Brain microvascular endothelial cell (primary cell): ENCODE measurements at regions not wholly inside any gene's neighbourhood (a gene's known extent, or its start where the extent isn't known, plus 50 kb on each side); places are given as distances from the start of the nearest gene placed in this dataset.

Experiments
- DNase-seq: peaks from one replicate; pipeline ENCODE4 v3.0.0-alpha.2; 2020
- H3K27ac ChIP-seq: fragments of 250-450 bp; sonication (Bioruptor Pico); 2 replicates; pipeline ENCODE4 v1.5.1; 2020; ENCODE audit warnings: mild to moderate bottlenecking, moderate library complexity
- H3K27me3 ChIP-seq: fragments of 250-450 bp; sonication (Bioruptor Pico); replicated peaks from 2 replicates; pipeline ENCODE4 v1.5.1; 2020; ENCODE audit warnings: mild to moderate bottlenecking
- H3K36me3 ChIP-seq: fragments of 250-450 bp; sonication (Bioruptor Pico); replicated peaks from 2 replicates; pipeline ENCODE4 v1.5.1; 2020; ENCODE audit warnings: mild to moderate bottlenecking
- H3K4me3 ChIP-seq: 2 replicates; pipeline ENCODE4 v1.5.1; 2011; ENCODE audit warnings: low read depth, mild to moderate bottlenecking, control low read depth, low read length, moderate library complexity
- in situ Hi-C: cut with HindIII; loops from 2 replicates; pipeline ENCODE4 v1.10.0; 2017; ENCODE audit warnings: low sequenced_read_pairs, low pct_ligation_motif_present
- TF ChIP-seq, protein P1 (sequence below): IDR thresholded peaks from 2 replicates; pipeline ENCODE4 v1.5.1; 2011; ENCODE audit warnings: low read depth, mild to moderate bottlenecking, moderate library complexity, low read length, control low read depth, inconsistent platforms; ENCODE audit errors: missing control alignments

DNA sequence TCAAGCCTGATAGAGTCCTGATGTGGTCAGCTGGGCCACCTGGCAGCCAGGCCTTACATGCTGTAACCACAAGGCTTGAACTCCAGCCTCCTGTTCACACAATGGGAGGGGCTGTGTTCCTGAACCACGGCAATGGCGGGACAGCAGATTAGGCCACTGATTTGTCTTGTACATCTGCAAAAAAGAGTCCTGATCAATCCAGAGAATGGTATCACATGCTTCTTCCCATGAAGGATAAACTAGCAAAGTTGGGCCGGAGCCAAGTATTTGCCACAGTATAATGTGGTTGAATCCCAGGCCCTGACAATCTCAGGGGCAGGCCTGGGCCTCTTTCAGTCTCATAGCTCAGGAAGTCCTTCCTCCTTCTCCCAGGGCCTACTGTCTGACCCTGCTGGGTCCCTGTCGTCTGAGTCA, 2182.5 kb upstream of the AGA start:
- peak overlapping the region; percentile 99 for H3K27ac ChIP-seq
- H3K4me3 ChIP-seq, result no peak overlapping the region
- H3K27me3 ChIP-seq, result no peaks in the 10 kb centered on the region
- TF ChIP-seq, protein P1, sequence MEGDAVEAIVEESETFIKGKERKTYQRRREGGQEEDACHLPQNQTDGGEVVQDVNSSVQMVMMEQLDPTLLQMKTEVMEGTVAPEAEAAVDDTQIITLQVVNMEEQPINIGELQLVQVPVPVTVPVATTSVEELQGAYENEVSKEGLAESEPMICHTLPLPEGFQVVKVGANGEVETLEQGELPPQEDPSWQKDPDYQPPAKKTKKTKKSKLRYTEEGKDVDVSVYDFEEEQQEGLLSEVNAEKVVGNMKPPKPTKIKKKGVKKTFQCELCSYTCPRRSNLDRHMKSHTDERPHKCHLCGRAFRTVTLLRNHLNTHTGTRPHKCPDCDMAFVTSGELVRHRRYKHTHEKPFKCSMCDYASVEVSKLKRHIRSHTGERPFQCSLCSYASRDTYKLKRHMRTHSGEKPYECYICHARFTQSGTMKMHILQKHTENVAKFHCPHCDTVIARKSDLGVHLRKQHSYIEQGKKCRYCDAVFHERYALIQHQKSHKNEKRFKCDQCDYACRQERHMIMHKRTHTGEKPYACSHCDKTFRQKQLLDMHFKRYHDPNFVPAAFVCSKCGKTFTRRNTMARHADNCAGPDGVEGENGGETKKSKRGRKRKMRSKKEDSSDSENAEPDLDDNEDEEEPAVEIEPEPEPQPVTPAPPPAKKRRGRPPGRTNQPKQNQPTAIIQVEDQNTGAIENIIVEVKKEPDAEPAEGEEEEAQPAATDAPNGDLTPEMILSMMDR, result no peak
- in situ Hi-C loops, result no loop called here
- DNase-seq, result peak; percentile 89
- H3K36me3 ChIP-seq, result no peaks in the 10 kb centered on the region

DNA sequence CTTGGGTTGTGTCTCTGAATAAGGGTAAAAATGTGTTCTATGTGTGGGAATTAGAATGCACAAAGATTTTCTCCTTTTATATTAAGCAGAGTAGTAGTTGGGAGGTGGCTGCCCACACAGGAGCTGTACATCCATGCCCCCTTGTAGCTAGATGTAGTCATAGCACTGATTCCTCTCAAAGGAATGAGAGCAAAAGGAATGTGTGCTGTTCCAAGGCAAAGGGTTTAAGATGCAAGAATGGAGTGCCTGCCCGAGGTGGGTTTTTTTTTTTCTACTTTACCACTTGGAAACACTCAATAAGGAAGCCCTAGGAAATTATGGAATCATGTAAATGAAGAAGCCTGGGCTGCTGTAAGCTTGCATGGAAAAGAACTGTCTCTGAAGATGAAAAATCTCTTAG, 2183.2 kb upstream of the AGA start:
- peak; percentile 77 for DNase-seq
- H3K27ac ChIP-seq, result peak overlapping the region; percentile 99
- H3K27me3 ChIP-seq, result no peaks in the 10 kb centered on the region
- H3K4me3 ChIP-seq, result no peak overlapping the region
- no peaks in the 10 kb centered on the region for H3K36me3 ChIP-seq
- TF ChIP-seq, protein P1, result peak; percentile 50
- in situ Hi-C loops, result no loop called here

DNA sequence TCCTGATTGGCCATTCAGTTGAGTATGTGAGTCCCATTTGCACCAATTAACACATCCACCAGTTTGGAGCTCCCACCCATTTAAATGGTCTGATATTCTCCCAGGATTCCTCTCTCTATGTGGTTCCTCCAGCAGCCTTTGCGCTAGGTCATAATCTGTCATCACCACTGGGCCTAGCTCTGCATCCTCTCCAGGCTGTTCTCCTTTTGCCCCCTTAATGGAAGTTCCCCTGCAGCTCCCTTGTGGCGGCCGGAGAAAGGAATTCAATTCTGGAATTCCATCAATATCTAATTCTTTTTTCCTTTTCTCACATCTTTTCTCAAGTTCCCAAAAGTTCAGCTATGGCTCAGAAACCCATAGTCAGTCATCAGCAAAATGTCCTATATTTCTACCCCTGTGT, 2184.4 kb upstream of the AGA start:
- Histone ChIP-seq H3K4me3 (no peak overlapping the region), H3K27me3 (no peaks in the 10 kb centered on the region), H3K27ac (no peak overlapping the region), H3K36me3 (no peaks in the 10 kb centered on the region)
- peak; percentile 24 for DNase-seq
- in situ Hi-C loops, result no loop called here
- TF ChIP-seq, protein P1, result peak; percentile 57

DNA sequence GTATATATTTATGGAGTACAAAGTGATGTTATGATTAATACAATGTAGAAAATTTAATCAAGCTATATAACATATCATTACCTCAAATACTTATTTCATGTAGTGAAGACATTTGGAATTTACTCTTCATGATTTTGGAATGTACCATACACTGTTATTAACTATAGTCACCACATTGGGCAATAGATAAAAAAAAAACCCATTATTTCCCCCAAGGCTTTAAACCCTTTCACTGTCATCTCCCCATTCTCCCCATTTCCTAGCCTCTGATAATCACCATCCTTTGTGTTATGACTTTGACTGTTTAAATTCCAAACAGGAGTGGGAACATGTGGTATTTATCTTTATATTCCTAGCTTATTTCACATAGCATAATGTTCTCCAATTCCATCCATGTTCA, 2189.1 kb upstream of the AGA start:
- TF ChIP-seq, protein P1, result no peak
- no peak overlapping the region for H3K4me3 ChIP-seq
- no peaks in the 10 kb centered on the region for H3K36me3 ChIP-seq
- no peaks in the 10 kb centered on the region for H3K27me3 ChIP-seq
- no peak overlapping the region for H3K27ac ChIP-seq
- DNase-seq, result no peak
- in situ Hi-C loops, result no loop called here

DNA sequence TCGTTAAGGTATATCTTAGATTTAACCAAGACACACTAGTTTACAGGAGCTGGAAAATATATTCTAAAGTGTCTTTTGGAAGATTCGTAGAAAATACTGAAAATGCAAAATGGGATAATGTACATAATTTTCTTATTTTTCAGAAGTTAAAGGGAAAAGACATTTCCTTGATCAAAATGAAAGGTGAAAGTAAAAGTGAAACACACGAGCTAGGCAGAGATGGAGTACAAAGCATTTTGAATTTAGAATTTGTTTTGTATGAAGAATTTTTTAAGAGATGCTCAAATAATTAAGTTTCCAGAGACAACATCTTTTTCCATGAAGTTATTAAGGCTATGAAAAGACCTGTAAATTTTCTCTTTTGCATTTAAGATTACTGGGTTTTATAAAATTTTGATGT, 2192.6 kb upstream of the AGA start:
- in situ Hi-C loops, result no loop called here
- TF ChIP-seq, protein P1, result no peak
- DNase-seq, result no peak
- Histone ChIP-seq H3K27ac (no peak overlapping the region), H3K4me3 (no peak overlapping the region), H3K36me3 (no peaks in the 10 kb centered on the region), H3K27me3 (no peaks in the 10 kb centered on the region)

DNA sequence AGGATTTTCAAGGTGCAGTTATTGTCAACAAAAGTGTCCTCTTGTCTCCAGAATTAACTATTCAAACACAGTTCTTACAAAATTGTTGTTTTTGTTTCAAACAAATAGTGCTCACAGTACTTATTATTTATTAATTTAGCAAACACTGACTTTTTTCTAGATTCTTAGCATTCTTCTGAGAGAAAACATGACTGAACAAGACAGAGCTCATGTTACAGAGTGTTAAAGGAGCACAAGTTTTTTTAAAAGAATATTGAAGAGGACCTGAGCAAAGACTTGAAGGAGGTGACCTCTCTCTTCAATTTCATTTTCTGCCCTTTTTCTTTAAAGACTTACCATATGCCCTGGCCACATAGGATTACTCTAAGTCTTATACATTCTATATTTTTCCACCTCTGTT, 2220.3 kb upstream of the AGA start:
- in situ Hi-C loops, result no loop called here
- H3K36me3 ChIP-seq, result no peaks in the 10 kb centered on the region
- H3K27ac ChIP-seq, result no peak overlapping the region
- no peak for DNase-seq
- TF ChIP-seq, protein P1, result no peak
- no peaks in the 10 kb centered on the region for H3K27me3 ChIP-seq
- H3K4me3 ChIP-seq, result no peak overlapping the region
